Adipose tissue (tissue), 3 donors: ENCODE measurements at regions not wholly inside any gene's neighbourhood (a gene's known extent, or its start where the extent isn't known, plus 50 kb on each side); places are given as distances from the start of the nearest gene placed in this dataset.

Experiments
- H3K27ac ChIP-seq: one replicate; pipeline ENCODE4 v1.5.1; 2013; ENCODE audit warnings: low read depth, low read length
- WGBS, 3 donors: extraction: QIAGEN DNeasy Blood & Tissue Kit; methylation state at CpG; one replicate each; pipeline ENCODE4 v1.1.7; 2013; 5-methylcytosine and 5-hydroxymethylcytosine counted together
- donor health status: healthy with polysubstance abuse.
- donor health status: Bipolar disorder and iron deficiency.
- donor health status: healthy.

- WGBS, 3 donors, result 69 to 85% (median 71%) methylated on average over 7 of the region's 7 CpGs
- no peak overlapping the region for H3K27ac ChIP-seq
These were observed 157.3 kb downstream of the BTG1 start for GRCh38 chr12:91988086-91988923.

- 46 to 80% (median 66%) methylated on average over 2 of the region's 2 CpGs for WGBS, 3 donors
- no peak overlapping the region for H3K27ac ChIP-seq
These were observed 159.6 kb downstream of the BTG1 start for GRCh38 chr12:91986084-91986483.

GRCh38 chr12:91985002-91985787 is 160.5 kb downstream of the BTG1 start:
- H3K27ac ChIP-seq, result no peak overlapping the region
- 52 to 68% (median 53%) methylated on average over 8 of the region's 8 CpGs for WGBS, 3 donors

GRCh38 chr12:91984556-91984955 is 161.1 kb downstream of the BTG1 start:
- 52 to 63% (median 54%) methylated on average over 5 of the region's 5 CpGs for WGBS, 3 donors
- no peak overlapping the region for H3K27ac ChIP-seq

GRCh38 chr12:91983935-91984334 is 161.7 kb downstream of the BTG1 start:
- H3K27ac ChIP-seq, result no peak overlapping the region
- 75 to 83% (median 83%) methylated on average over 3 of the region's 3 CpGs for WGBS, 3 donors

- no peak overlapping the region for H3K27ac ChIP-seq
- WGBS, 3 donors, result 67 to 82% (median 81%) methylated on average over 5 of the region's 5 CpGs
These were observed 162.7 kb downstream of the BTG1 start for GRCh38 chr12:91982946-91983345.

GRCh38 chr12:91980389-91980821 is 165.2 kb downstream of the BTG1 start:
- no peak overlapping the region for H3K27ac ChIP-seq

- no peak overlapping the region for H3K27ac ChIP-seq
- WGBS, 3 donors, result 63 to 68% (median 65%) methylated on average over 2 of the region's 2 CpGs
These were observed 167.5 kb downstream of the BTG1 start for GRCh38 chr12:91978143-91978542.

GRCh38 chr12:91975891-91976290 is 169.8 kb downstream of the BTG1 start:
- 96 to 97% (median 96%) methylated on average over 6 of the region's 6 CpGs for WGBS, 3 donors
- no peak overlapping the region for H3K27ac ChIP-seq

GRCh38 chr12:91974541-91975085 is 171.0 kb downstream of the BTG1 start:
- WGBS, 3 donors, result 79 to 97% (median 93%) methylated on average over 3 of the region's 3 CpGs
- no peak overlapping the region for H3K27ac ChIP-seq

GRCh38 chr12:91973813-91974212 is 171.8 kb downstream of the BTG1 start:
- H3K27ac ChIP-seq, result no peak overlapping the region
- WGBS, 3 donors, result 68 to 71% (median 71%) methylated on average over 2 of the region's 2 CpGs

- no peak overlapping the region for H3K27ac ChIP-seq
- WGBS, 3 donors, result 96 to 100% (median 100%) methylated on average over 1 of the region's 1 CpG
These were observed 172.8 kb downstream of the BTG1 start for GRCh38 chr12:91972896-91973295.

GRCh38 chr12:91968777-91969171 is 176.9 kb downstream of the BTG1 start:
- 96 to 98% (median 97%) methylated on average over 3 of the region's 3 CpGs for WGBS, 3 donors
- H3K27ac ChIP-seq, result no peak overlapping the region

- no peak overlapping the region for H3K27ac ChIP-seq
These were observed 177.4 kb downstream of the BTG1 start for GRCh38 chr12:91968076-91968776.

GRCh38 chr12:91967590-91967989 is 178.1 kb downstream of the BTG1 start:
- no peak overlapping the region for H3K27ac ChIP-seq
- 89 to 97% (median 94%) methylated on average over 1 of the region's 1 CpG for WGBS, 3 donors

- 64 to 67% (median 67%) methylated on average over 1 of the region's 1 CpG for WGBS, 3 donors
- H3K27ac ChIP-seq, result no peak overlapping the region
These were observed 179.9 kb downstream of the BTG1 start for GRCh38 chr12:91965781-91966180.

GRCh38 chr12:91964501-91964900 is 181.1 kb downstream of the BTG1 start:
- 90 to 100% (median 100%) methylated on average over 1 of the region's 1 CpG for WGBS, 3 donors
- no peak overlapping the region for H3K27ac ChIP-seq

- WGBS, 3 donors, result 94 to 98% (median 95%) methylated on average over 10 of the region's 10 CpGs
- no peak overlapping the region for H3K27ac ChIP-seq
These were observed 186.4 kb downstream of the BTG1 start for GRCh38 chr12:91959220-91959619.

GRCh38 chr12:91958816-91959215 is 186.8 kb downstream of the BTG1 start:
- no peak overlapping the region for H3K27ac ChIP-seq
- 88 to 91% (median 90%) methylated on average over 5 of the region's 5 CpGs for WGBS, 3 donors
